Parathyroid adenoma (tissue), 2 donors: ENCODE measurements at regions not wholly inside any gene's neighbourhood (a gene's known extent, or its start where the extent isn't known, plus 50 kb on each side); places are given as distances from the start of the nearest gene placed in this dataset.

Source experiments
- H2AFZ ChIP-seq: fragments of 300-600 bp; sonication (generic); one replicate; pipeline ENCODE4 v1.7.0; 2017; ENCODE audit warnings: antibody characterized with exemption, mild to moderate bottlenecking
- H3K27ac ChIP-seq: fragments of 300-600 bp; sonication (generic); one replicate; pipeline ENCODE4 v1.7.0; 2017
- H3K27me3 ChIP-seq: fragments of 300-600 bp; sonication (generic); one replicate; pipeline ENCODE4 v1.7.0; 2017; ENCODE audit warnings: low read length; ENCODE audit not compliant: control insufficient read depth, insufficient read depth
- H3K36me3 ChIP-seq: fragments of 300-600 bp; sonication (generic); one replicate; pipeline ENCODE4 v1.7.0; 2017; ENCODE audit warnings: low read length; ENCODE audit not compliant: control insufficient read depth, insufficient read depth
- H3K4me1 ChIP-seq: fragments of 300-600 bp; sonication (generic); one replicate; pipeline ENCODE4 v1.7.0; 2017; ENCODE audit warnings: control low read depth
- H3K4me2 ChIP-seq: fragments of 300-600 bp; sonication (generic); one replicate; pipeline ENCODE4 v1.7.0; 2017; ENCODE audit warnings: low read length
- H3K4me3 ChIP-seq: fragments of 300-600 bp; sonication (generic); one replicate; pipeline ENCODE4 v1.7.0; 2017; ENCODE audit warnings: low read depth, low read length
- H3K79me2 ChIP-seq: fragments of 300-600 bp; sonication (generic); one replicate; pipeline ENCODE4 v1.7.0; 2017; ENCODE audit warnings: control low read depth
- H3K9ac ChIP-seq: fragments of 300-600 bp; sonication (generic); one replicate; pipeline ENCODE4 v1.7.0; 2017; ENCODE audit warnings: mild to moderate bottlenecking
- H3K9me3 ChIP-seq: fragments of 300-600 bp; sonication (generic); one replicate; pipeline ENCODE4 v1.7.0; 2017; ENCODE audit warnings: low read length; ENCODE audit not compliant: control insufficient read depth
- TF ChIP-seq, protein P1 (sequence below): fragments of 300-600 bp; sonication (generic); IDR thresholded peaks from one replicate; pipeline ENCODE4 v1.7.0; 2017; ENCODE audit warnings: antibody characterized with exemption, mild to moderate bottlenecking
- donor health status: primary hyperparathyroidism.

DNA sequence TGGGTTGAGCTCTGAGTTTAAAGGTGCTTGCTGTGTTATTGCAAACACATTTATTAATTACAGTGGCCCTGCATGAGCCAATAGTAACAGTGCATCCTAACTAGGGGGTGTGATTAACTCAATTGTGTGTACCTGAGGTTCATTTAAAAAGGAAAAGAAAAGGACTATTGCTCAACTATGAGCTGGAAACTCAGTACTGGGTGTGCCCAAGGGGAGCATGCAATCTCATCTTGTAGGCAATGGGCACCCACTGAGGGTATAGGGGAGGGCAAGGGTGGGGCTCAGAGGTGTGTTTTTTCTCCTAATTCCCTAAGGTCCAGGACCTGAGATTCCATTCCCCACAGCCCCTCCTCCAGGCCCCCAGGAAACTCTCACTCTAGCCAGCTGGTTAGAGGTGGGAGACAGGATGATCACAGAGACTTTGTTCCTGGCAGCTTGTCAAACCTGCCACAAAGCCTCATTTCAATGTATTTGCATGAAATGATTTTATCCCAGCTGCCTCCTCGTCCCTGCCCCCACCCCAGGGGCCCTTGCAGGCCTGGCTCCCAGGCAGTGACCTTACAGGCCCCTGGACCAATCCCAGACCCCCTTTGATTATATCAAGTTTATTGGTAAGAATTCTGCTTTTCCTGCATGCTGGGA, 220.7 kb downstream of the TBC1D2B start:
- Histone ChIP-seq H3K27ac (no peak overlapping the region), H3K4me3 (no peak overlapping the region), H3K79me2 (no peaks in the 10 kb centered on the region), H3K4me1 (no peaks in the 10 kb centered on the region), H3K4me2 (no peak overlapping the region), H3K9ac (no peak overlapping the region), H3K27me3 (no peaks in the 10 kb centered on the region), H3K36me3 (no peaks in the 10 kb centered on the region), H3K9me3 (no peaks in the 10 kb centered on the region), H2AFZ (no peak overlapping the region)
- TF ChIP-seq, protein P1, sequence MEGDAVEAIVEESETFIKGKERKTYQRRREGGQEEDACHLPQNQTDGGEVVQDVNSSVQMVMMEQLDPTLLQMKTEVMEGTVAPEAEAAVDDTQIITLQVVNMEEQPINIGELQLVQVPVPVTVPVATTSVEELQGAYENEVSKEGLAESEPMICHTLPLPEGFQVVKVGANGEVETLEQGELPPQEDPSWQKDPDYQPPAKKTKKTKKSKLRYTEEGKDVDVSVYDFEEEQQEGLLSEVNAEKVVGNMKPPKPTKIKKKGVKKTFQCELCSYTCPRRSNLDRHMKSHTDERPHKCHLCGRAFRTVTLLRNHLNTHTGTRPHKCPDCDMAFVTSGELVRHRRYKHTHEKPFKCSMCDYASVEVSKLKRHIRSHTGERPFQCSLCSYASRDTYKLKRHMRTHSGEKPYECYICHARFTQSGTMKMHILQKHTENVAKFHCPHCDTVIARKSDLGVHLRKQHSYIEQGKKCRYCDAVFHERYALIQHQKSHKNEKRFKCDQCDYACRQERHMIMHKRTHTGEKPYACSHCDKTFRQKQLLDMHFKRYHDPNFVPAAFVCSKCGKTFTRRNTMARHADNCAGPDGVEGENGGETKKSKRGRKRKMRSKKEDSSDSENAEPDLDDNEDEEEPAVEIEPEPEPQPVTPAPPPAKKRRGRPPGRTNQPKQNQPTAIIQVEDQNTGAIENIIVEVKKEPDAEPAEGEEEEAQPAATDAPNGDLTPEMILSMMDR, result no peak

DNA sequence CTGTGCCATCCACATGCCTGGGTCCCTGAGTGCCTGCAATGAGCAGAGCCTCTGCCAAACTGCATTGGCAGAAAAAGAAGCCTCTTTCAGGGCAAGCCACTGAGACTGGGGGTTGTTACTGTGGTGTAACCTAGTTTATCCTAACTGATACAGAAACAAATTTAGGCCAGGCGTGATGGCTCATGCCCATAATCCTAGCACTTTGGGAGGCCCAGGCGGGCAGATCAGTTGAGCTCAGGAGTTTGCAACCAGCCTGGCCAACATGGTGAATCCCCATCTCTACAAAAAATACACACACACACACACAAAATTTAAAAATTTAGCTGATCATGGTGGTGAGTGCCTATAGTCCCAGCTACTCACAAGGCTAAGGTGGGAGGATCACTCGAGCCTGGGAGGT, 221.6 kb downstream of the TBC1D2B start:
- Histone ChIP-seq H3K36me3 (no peaks in the 10 kb centered on the region), H3K9ac (no peak overlapping the region), H3K9me3 (no peaks in the 10 kb centered on the region), H3K4me2 (no peak overlapping the region), H3K4me1 (no peaks in the 10 kb centered on the region), H3K79me2 (no peaks in the 10 kb centered on the region), H2AFZ (no peak overlapping the region), H3K27me3 (no peaks in the 10 kb centered on the region), H3K4me3 (no peak overlapping the region), H3K27ac (no peak overlapping the region)
- TF ChIP-seq, protein P1, result no peak

DNA sequence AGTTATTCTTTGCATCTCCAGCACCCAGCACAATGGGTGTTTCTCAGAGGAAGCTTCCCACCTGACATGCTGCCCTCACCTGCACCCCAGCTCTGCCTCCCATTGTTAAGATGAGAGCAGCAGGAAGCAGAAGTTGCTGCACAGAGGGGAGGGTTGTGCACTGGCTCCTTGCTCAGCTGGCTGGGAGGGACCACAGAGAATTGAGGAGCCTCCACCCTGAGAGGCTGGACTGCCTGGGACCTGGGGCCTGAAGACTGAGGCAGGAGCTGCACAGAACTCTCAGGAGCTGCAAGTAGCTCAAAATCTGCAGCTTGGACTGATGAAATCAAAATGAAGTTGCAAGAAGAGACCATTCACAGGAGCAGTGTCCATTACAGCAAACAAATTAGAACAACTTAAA, 222.3 kb upstream of the LINGO1 start:
- H3K9me3 ChIP-seq, result no peaks in the 10 kb centered on the region
- no peaks in the 10 kb centered on the region for H3K4me1 ChIP-seq
- no peak overlapping the region for H2AFZ ChIP-seq
- no peaks in the 10 kb centered on the region for H3K79me2 ChIP-seq
- H3K9ac ChIP-seq, result no peak overlapping the region
- H3K27ac ChIP-seq, result no peak overlapping the region
- H3K4me2 ChIP-seq, result no peak overlapping the region
- no peaks in the 10 kb centered on the region for H3K36me3 ChIP-seq
- no peak overlapping the region for H3K4me3 ChIP-seq
- TF ChIP-seq, protein P1, result no peak
- no peaks in the 10 kb centered on the region for H3K27me3 ChIP-seq

DNA sequence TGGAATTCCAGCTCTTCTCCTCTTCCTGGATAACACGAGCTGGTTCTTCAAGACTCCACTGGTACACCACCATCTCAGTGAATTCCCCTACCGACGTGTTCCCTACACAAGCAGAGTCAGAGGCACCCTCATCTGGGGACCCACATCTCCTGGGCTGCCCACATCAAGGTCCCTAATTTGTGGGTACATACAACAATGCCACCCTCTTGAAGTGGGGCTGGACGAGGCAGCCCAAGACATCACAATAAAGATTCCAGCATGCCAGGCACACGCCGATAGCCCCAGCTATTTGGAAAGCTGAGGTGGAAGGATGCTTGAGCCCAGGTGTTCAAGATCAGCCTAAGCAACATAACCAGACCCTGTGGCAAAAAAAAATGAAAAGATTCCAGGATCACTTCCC, 221.2 kb upstream of the LINGO1 start:
- no peaks in the 10 kb centered on the region for H3K9me3 ChIP-seq
- H3K27me3 ChIP-seq, result no peaks in the 10 kb centered on the region
- no peak overlapping the region for H3K27ac ChIP-seq
- no peak overlapping the region for H3K9ac ChIP-seq
- no peak overlapping the region for H2AFZ ChIP-seq
- H3K4me3 ChIP-seq, result no peak overlapping the region
- TF ChIP-seq, protein P1, result no peak
- H3K4me2 ChIP-seq, result no peak overlapping the region
- H3K79me2 ChIP-seq, result no peaks in the 10 kb centered on the region
- no peaks in the 10 kb centered on the region for H3K36me3 ChIP-seq
- no peaks in the 10 kb centered on the region for H3K4me1 ChIP-seq

DNA sequence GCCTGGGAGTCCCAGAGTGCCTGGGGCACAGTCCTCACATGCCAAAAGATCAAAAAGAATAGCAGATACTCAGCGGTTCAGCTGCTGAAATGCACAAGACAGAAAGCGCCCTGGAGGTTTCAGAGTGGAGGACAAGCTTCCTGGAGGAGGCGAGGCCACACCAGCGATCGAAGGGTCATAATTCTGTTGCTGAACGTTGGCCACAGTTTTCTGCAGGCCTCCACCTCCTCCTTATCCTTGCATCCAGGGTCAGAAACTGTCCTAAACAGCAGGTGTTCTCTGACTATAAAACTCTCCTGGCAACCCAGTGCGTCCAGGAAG, 220.3 kb upstream of the LINGO1 start:
- no peak overlapping the region for H3K9ac ChIP-seq
- TF ChIP-seq, protein P1, result no peak
- no peaks in the 10 kb centered on the region for H3K36me3 ChIP-seq
- no peaks in the 10 kb centered on the region for H3K79me2 ChIP-seq
- no peak overlapping the region for H3K27ac ChIP-seq
- H3K4me2 ChIP-seq, result no peak overlapping the region
- no peak overlapping the region for H3K4me3 ChIP-seq
- H2AFZ ChIP-seq, result no peak overlapping the region
- H3K27me3 ChIP-seq, result no peaks in the 10 kb centered on the region
- H3K9me3 ChIP-seq, result no peaks in the 10 kb centered on the region
- no peaks in the 10 kb centered on the region for H3K4me1 ChIP-seq
